ENCODE measurements at regions not wholly inside any gene's neighbourhood (a gene's known extent, or its start where the extent isn't known, plus 50 kb on each side); places are given as distances from the start of the nearest gene placed in this dataset.

GRCh38 chr6:49327005-49327404 lies 136.0 kb downstream of the MMUT start:
- no peak for ATAC-seq
- FAIRE-seq: no peak
- Histone ChIP-seq H3K9me3 (ENCODE audit: low read length) (no peaks in the 10 kb centered on the region), H2AFZ (ENCODE audit: low read length) (no peak overlapping the region), H3K9ac (ENCODE audit: insufficient read depth, low read depth, low read length) (no peak overlapping the region), H4K20me1 (ENCODE audit: insufficient read depth, low read length) (no peaks in the 10 kb centered on the region), H3K36me3 (replicated peaks in 1 of 2; ENCODE audit: control insufficient read depth in 1 of 2, insufficient read depth in 2 of 2, low read length in 2 of 2) (no peaks in the 10 kb centered on the region), H3K4me2 (ENCODE audit: low read depth, low read length) (no peak overlapping the region), H3K4me1 (ENCODE audit: insufficient read depth, low read length) (no peaks in the 10 kb centered on the region), H3K27me3 (ENCODE audit: control insufficient read depth in 1 of 2, insufficient read depth in 2 of 2, low read length in 2 of 2) (0 out of 5 replicates have a peak, but pooled peaks cover 0 to 1% of the 10 kb centered on the region in 2 experiments), H3K4me3 (replicated peaks in 1 of 3; ENCODE audit: insufficient read depth in 1 of 3, low read depth in 2 of 3, low read length in 3 of 3) (no peak overlapping the region), H3K79me2 (ENCODE audit: insufficient read depth, low read length) (no peaks in the 10 kb centered on the region), H3K27ac (ENCODE audit: extremely low read length, insufficient read depth, low read length) (no peak overlapping the region)
- ChIA-PET CTCF (ENCODE audit: low intra/inter-chr PET ratio, low total read pairs) (no interaction called here), POLR2A (no interaction called here)
- intact Hi-C loops (cut with micrococcal nuclease; ENCODE audit: unreplicated experiment) (no loop called here), in situ Hi-C loops (cut with HindIII; ENCODE audit: extremely low pct_ligation_motif_present, low pct_unique_long_range_greater_than_20kb) (no loop called here)
- no TSS peak for BruUV-seq (replicated peaks)
- 2% methylated on average over 1 of the region's 1 CpG for WGBS (ENCODE audit: low lambda C conversion rate)
- DNase-seq (ENCODE audit: low spot score): no peak
- no peak for TF ChIP-seq ZNF83 (CRISPR knock-in tag; IDR thresholded peaks at IDR 0.05; ENCODE audit: borderline replicate concordance)
- TF ChIP-seq ZNF503 (CRISPR knock-in tag; IDR thresholded peaks at IDR 0.05): no peak
- no peak for TF ChIP-seq PLSCR1 (CRISPR knock-in tag; IDR thresholded peaks at IDR 0.05; ENCODE audit: borderline replicate concordance)
- TF ChIP-seq SNRNP70 (IDR thresholded peaks at IDR 0.05; ENCODE audit: low read depth, low read length): no peak
- no peak for TF ChIP-seq ZNF343 (CRISPR knock-in tag; IDR thresholded peaks at IDR 0.05)
- TF ChIP-seq ZFP1 (CRISPR knock-in tag; IDR thresholded peaks at IDR 0.05): no peak
- TF ChIP-seq ATF4 (CRISPR knock-in tag; IDR thresholded peaks at IDR 0.05): no peak
- TF ChIP-seq CAMTA2 (CRISPR knock-in tag; IDR thresholded peaks at IDR 0.05; ENCODE audit: borderline replicate concordance): no peak
- TF ChIP-seq ZFP36L1 (CRISPR knock-in tag; IDR thresholded peaks at IDR 0.05): no peak
- TF ChIP-seq CBX1 (IDR thresholded peaks at IDR 0.05; ENCODE audit: low read depth): no peak
- no peak for TF ChIP-seq RFX5 (IDR thresholded peaks at IDR 0.05; ENCODE audit: low read depth, low read length)
- TF ChIP-seq ZNF652 (CRISPR knock-in tag; IDR thresholded peaks at IDR 0.05; ENCODE audit: borderline replicate concordance, low read depth): no peak
- TF ChIP-seq SUZ12 (IDR thresholded peaks at IDR 0.05; ENCODE audit: low read depth, low read length): no peak
- no peak for TF ChIP-seq SOX6 (IDR thresholded peaks at IDR 0.05)
- TF ChIP-seq SOX6 (CRISPR knock-in tag; IDR thresholded peaks at IDR 0.05): no peak
- no peak for TF ChIP-seq ZNF782 (CRISPR knock-in tag; IDR thresholded peaks at IDR 0.05; ENCODE audit: borderline replicate concordance)
